ENCODE measurements at regions not wholly inside any gene's neighbourhood (a gene's known extent, or its start where the extent isn't known, plus 50 kb on each side); places are given as distances from the start of the nearest gene placed in this dataset.

DNA sequence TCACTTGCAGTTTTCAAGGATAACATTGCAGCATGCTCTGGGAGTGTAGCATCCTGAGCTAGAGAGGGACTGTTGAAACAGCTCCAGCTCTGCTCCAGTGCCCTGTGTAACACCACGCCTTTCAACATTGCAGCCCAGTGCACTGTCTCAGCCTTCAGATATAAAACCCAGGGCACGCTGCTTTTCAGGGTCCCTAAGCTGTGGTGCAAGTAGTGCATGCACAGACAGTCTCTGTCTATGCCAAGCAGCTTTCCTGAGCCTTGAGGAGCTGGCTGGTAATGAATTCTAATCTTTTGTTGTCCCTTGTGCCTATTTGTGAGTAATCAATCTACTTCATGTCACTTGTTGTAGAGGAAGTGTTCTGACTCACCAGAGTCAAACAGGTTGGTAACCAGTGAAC lies 897.0 kb downstream of the ARAP2 start:
- Histone ChIP-seq H3K23me2 (ENCODE audit: low read depth, low read length) (no peaks in the 10 kb centered on the region), H3K23ac (ENCODE audit: insufficient read length) (no peak overlapping the region), H3K4me2 (ENCODE audit: insufficient read depth in 1 of 2, low read depth in 2 of 2, low read length in 2 of 2) (no peak overlapping the region), H3K9me3 (ENCODE audit: insufficient read depth in 2 of 2, low read depth in 1 of 2, low read length in 1 of 2) (peaks cover 7 to 10% of the 10 kb centered on the region in 2 experiments), H3K18ac (ENCODE audit: extremely low read depth, low read length) (no peak overlapping the region), H3K27me3 (replicated peaks in 1 of 4; ENCODE audit: control insufficient read depth in 3 of 4, extremely low read depth in 1 of 4, insufficient read depth in 3 of 4, low read length in 3 of 4) (no peaks in the 10 kb centered on the region), H3K4me3 (ENCODE audit: extremely low read depth in 1 of 4, insufficient read depth in 2 of 4, low read depth in 3 of 4, low read length in 4 of 4) (no peak overlapping the region), H3K36me3 (ENCODE audit: control insufficient read depth in 2 of 4, insufficient read depth in 4 of 4, low read length in 3 of 4) (peaks cover 0 to 5% (median 0%) of the 10 kb centered on the region in 4 experiments; a peak in 1 of 8 replicates), H2BK20ac (ENCODE audit: low read length) (no peak overlapping the region), H2AK5ac (ENCODE audit: low read depth, low read length) (no peak overlapping the region), H3K56ac (replicated peaks; ENCODE audit: insufficient read length, low read depth, low read length) (no peak overlapping the region), H3K79me1 (ENCODE audit: low read depth, low read length) (no peaks in the 10 kb centered on the region), H3K4me1 (replicated peaks in 1 of 4; ENCODE audit: control insufficient read depth in 3 of 4, insufficient read depth in 4 of 4, low read length in 3 of 4) (no peaks in the 10 kb centered on the region), H4K5ac (ENCODE audit: insufficient read length, low read depth, low read length) (no peak overlapping the region), H2AFZ (ENCODE audit: low read length) (no peak overlapping the region), H3K79me2 (ENCODE audit: control insufficient read depth in 1 of 2, insufficient read depth in 2 of 2, low read length in 2 of 2) (no peaks in the 10 kb centered on the region), H2BK12ac (ENCODE audit: low read depth, low read length) (no peak overlapping the region), H2BK120ac (replicated peaks; ENCODE audit: low read depth, low read length) (no peak overlapping the region), H4K91ac (replicated peaks; ENCODE audit: insufficient read length, low read length) (no peak overlapping the region), H2BK15ac (ENCODE audit: low read length) (no peak overlapping the region), H4K8ac (ENCODE audit: extremely low read depth, insufficient read depth, low read length) (no peak overlapping the region), H4K20me1 (replicated peaks in 1 of 2; ENCODE audit: control insufficient read depth in 1 of 2, insufficient read depth in 2 of 2, low read length in 2 of 2) (no peaks in the 10 kb centered on the region), H3K4ac (replicated peaks; ENCODE audit: insufficient read length, low read depth, low read length) (no peak overlapping the region), H3K9ac (replicated peaks in 1 of 4; ENCODE audit: extremely low read depth in 1 of 4, low read depth in 3 of 4, low read length in 3 of 4) (no peak overlapping the region), H3K14ac (ENCODE audit: insufficient read length) (no peak overlapping the region), H2BK5ac (ENCODE audit: low read depth, low read length) (no peak overlapping the region), H3K27ac (ENCODE audit: low read depth, low read length) (no peak overlapping the region)
- TF ChIP-seq RBBP5 (IDR thresholded peaks at IDR 0.05; ENCODE audit: borderline replicate concordance, low read depth, low read length) (no peak), EGR1 (IDR thresholded peaks at IDR 0.05; ENCODE audit: borderline replicate concordance, low read depth, low read length) (no peak), JUN (IDR thresholded peaks at IDR 0.05; ENCODE audit: low read depth, low read length) (no peak), POLR2A (IDR thresholded peaks at IDR 0.05; ENCODE audit: control extremely low read depth in 1 of 2, low read depth in 2 of 2, low read length in 2 of 2) (no peak), NANOG (IDR thresholded peaks at IDR 0.05; ENCODE audit: insufficient read depth, low read depth, low read length, poor library complexity, severe bottlenecking) (no peak), KDM5A (IDR thresholded peaks at IDR 0.05; ENCODE audit: low read length) (no peak), MAX (IDR thresholded peaks at IDR 0.05) (no peak), POU5F1 (IDR thresholded peaks at IDR 0.05; ENCODE audit: low read depth, low read length) (no peak), RNF2 (IDR thresholded peaks at IDR 0.05; ENCODE audit: borderline replicate concordance, low read depth, low read length, missing control alignments, poor library complexity, severe bottlenecking) (no peak)
- TF ChIP-seq, protein P1, sequence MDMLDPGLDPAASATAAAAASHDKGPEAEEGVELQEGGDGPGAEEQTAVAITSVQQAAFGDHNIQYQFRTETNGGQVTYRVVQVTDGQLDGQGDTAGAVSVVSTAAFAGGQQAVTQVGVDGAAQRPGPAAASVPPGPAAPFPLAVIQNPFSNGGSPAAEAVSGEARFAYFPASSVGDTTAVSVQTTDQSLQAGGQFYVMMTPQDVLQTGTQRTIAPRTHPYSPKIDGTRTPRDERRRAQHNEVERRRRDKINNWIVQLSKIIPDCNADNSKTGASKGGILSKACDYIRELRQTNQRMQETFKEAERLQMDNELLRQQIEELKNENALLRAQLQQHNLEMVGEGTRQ (IDR thresholded peaks at IDR 0.05; ENCODE audit: low read length) = no peak
- 95% methylated on average over 2 of the region's 2 CpGs; no CpG with 5 or more reads in 1 of the 2 experiments for WGBS, 2 experiments (ENCODE audit: extremely low coverage in 1 of 2, insufficient coverage in 1 of 2, insufficient read length in 1 of 2, insufficient replicate concordance in 2 of 2, low coverage in 1 of 2, low lambda C conversion rate in 2 of 2, missing lambda C conversion rate in 1 of 2)
- ChIA-PET POLR2A (ENCODE audit: partially characterized antibody) (no interaction called here), CTCF (ENCODE audit: partially characterized antibody) (no interaction called here)
- FAIRE-seq (no peak), DNase-seq (ENCODE audit: low read depth in 1 of 2, low spot score in 2 of 2) (no peak)
